Natural killer cell (primary cell): ENCODE measurements at regions not wholly inside any gene's neighbourhood (a gene's known extent, or its start where the extent isn't known, plus 50 kb on each side); places are given as distances from the start of the nearest gene placed in this dataset.

ENCODE experiments used
- ATAC-seq, 3 donors: fragments of 150-1000 bp in 2 of 3; fragments of 200-7000 bp in 1 of 3; cut with Tn5 transposase; 1 replicate in 1 of 3; 2 replicates in 2 of 3; pipeline ENCODE4 v1.10.0; 2021; ENCODE audit warnings: mild to moderate bottlenecking in 2 of 3, moderate library complexity in 2 of 3
- DNase-seq, 2 donors: peaks; one replicate each; pipeline versions ENCODE4 v3.0.0 to v3.0.0-alpha.2; 2013 to 2021; ENCODE audit warnings: mixed read lengths in 1 of 2
- H3K27ac ChIP-seq: one replicate; pipeline ENCODE4 v1.5.1; 2013; ENCODE audit warnings: mild to moderate bottlenecking, low read length
- H3K27me3 ChIP-seq: one replicate; pipeline ENCODE4 v1.6.1; 2013; ENCODE audit warnings: low read length; ENCODE audit not compliant: control insufficient read depth, insufficient read depth
- H3K36me3 ChIP-seq: one replicate; pipeline ENCODE4 v1.6.1; 2013; ENCODE audit warnings: low read length; ENCODE audit not compliant: control insufficient read depth, insufficient read depth
- H3K4me1 ChIP-seq: one replicate; pipeline ENCODE4 v1.6.1; 2013; ENCODE audit warnings: low read length; ENCODE audit not compliant: control insufficient read depth, insufficient read depth
- H3K4me3 ChIP-seq: one replicate; pipeline ENCODE4 v1.5.1; 2013; ENCODE audit warnings: low read length
- H3K9me3 ChIP-seq: one replicate; pipeline ENCODE4 v1.6.1; 2013; ENCODE audit warnings: low read length; ENCODE audit not compliant: control insufficient read depth, insufficient read depth
- H3K27ac Mint-ChIP-seq, 2 donors: one replicate each; pipeline ENCODE4 v1.8.0; 2022; ENCODE audit warnings: mild to moderate bottlenecking in 2 of 2, mixed read lengths in 2 of 2, moderate library complexity in 1 of 2
- H3K27me3 Mint-ChIP-seq, 2 donors: one replicate each; pipeline ENCODE4 v1.8.0; 2022; ENCODE audit warnings: low read depth in 2 of 2, mixed read lengths in 2 of 2
- H3K36me3 Mint-ChIP-seq: one replicate; pipeline ENCODE4 v1.8.0; 2022; ENCODE audit warnings: mixed read lengths
- H3K4me1 Mint-ChIP-seq, 2 donors: one replicate each; pipeline ENCODE4 v1.8.0; 2022; ENCODE audit warnings: mixed read lengths in 2 of 2
- H3K4me3 Mint-ChIP-seq: one replicate; pipeline ENCODE4 v1.8.0; 2022; ENCODE audit warnings: mild to moderate bottlenecking, moderate library complexity, mixed read lengths
- H3K9me3 Mint-ChIP-seq, 2 donors: one replicate each; pipeline ENCODE4 v1.8.0; 2022; ENCODE audit warnings: mixed read lengths in 2 of 2
- CTCF ChIP-seq: fragments of 200-600 bp; IDR thresholded peaks from one replicate; pipeline ENCODE4 v1.8.0; 2022; ENCODE audit warnings: antibody characterized with exemption
- whole genome bisulfite sequencing: methylation state at CpG from one replicate; pipeline ENCODE4 v1.1.7; 2013; ENCODE audit warnings: missing lambda C conversion rate; ENCODE audit not compliant: insufficient coverage; 5-methylcytosine and 5-hydroxymethylcytosine counted together
- intact Hi-C: fragments of 100-400 bp; cut with micrococcal nuclease; formaldehyde crosslinking; loops from one replicate; pipeline ENCODE4 v1.14.2; 2022

DNA sequence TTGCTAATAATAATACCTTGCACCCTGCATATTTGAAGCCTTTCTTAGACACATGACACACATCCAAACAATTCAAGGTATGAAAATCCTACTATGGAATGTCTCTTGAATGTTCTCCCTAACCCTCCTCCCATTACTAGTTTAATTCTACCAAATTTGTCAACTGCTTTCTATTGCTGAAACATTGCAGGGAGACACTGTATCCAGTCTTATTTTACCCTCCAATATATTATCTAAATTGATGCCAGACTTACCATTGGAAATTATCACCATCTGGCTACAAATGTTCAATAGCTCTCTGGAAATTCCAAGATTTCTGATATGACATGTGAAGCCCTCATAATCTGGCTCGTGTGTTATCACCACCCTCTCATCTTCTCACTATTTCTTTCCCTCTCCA is 1027.3 kb upstream of the CITED2 start:
- no peaks in the 10 kb centered on the region for H3K27me3 ChIP-seq
- TF ChIP-seq CTCF, result no peak
- DNase-seq, result no peak
- H3K36me3 Mint-ChIP-seq, result no peaks in the 10 kb centered on the region
- H3K27ac ChIP-seq, result no peak overlapping the region
- H3K36me3 ChIP-seq, result no peaks in the 10 kb centered on the region
- no peak overlapping the region for H3K27ac Mint-ChIP-seq
- H3K27me3 Mint-ChIP-seq, result no peaks in the 10 kb centered on the region
- no peak for ATAC-seq
- no peaks in the 10 kb centered on the region for H3K4me1 Mint-ChIP-seq
- no peaks in the 10 kb centered on the region for H3K4me1 ChIP-seq
- WGBS, result 83% methylated on average over 1 of the region's 1 CpG
- H3K9me3 Mint-ChIP-seq, result peaks cover 3 to 4% of the 10 kb centered on the region in 2 donors
- H3K4me3 Mint-ChIP-seq, result no peak overlapping the region
- no peaks in the 10 kb centered on the region for H3K9me3 ChIP-seq
- H3K4me3 ChIP-seq, result no peak overlapping the region
- intact Hi-C loops, result no loop called here

GRCh38 chr6:140398076-140398475 is 1023.6 kb upstream of the CITED2 start:
- H3K9me3 Mint-ChIP-seq, result no peaks in the 10 kb centered on the region
- H3K4me1 Mint-ChIP-seq, result no peaks in the 10 kb centered on the region
- intact Hi-C loops, result no loop called here
- Histone ChIP-seq H3K27me3 (no peaks in the 10 kb centered on the region), H3K4me3 (no peak overlapping the region), H3K36me3 (no peaks in the 10 kb centered on the region), H3K4me1 (no peaks in the 10 kb centered on the region), H3K9me3 (no peaks in the 10 kb centered on the region), H3K27ac (no peak overlapping the region)
- no peak overlapping the region for H3K4me3 Mint-ChIP-seq
- H3K27me3 Mint-ChIP-seq, result no peaks in the 10 kb centered on the region
- no peaks in the 10 kb centered on the region for H3K36me3 Mint-ChIP-seq
- ATAC-seq (no peak), DNase-seq (no peak)
- no peak overlapping the region for H3K27ac Mint-ChIP-seq
- no peak for TF ChIP-seq CTCF

GRCh38 chr6:140397106-140397505 is 1022.7 kb upstream of the CITED2 start:
- TF ChIP-seq CTCF, result no peak
- no peaks in the 10 kb centered on the region for H3K36me3 Mint-ChIP-seq

GRCh38 chr6:140393665-140394540 is 1019.5 kb upstream of the CITED2 start:
- Mint-ChIP-seq H3K27ac (no peak overlapping the region), H3K27me3 (no peaks in the 10 kb centered on the region), H3K9me3 (peaks cover 3 to 5% of the 10 kb centered on the region in 2 donors), H3K4me1 (no peaks in the 10 kb centered on the region), H3K4me3 (no peak overlapping the region), H3K36me3 (no peaks in the 10 kb centered on the region)
- Histone ChIP-seq H3K27ac (no peak overlapping the region), H3K4me3 (no peak overlapping the region), H3K4me1 (no peaks in the 10 kb centered on the region), H3K27me3 (no peaks in the 10 kb centered on the region), H3K36me3 (no peaks in the 10 kb centered on the region), H3K9me3 (no peaks in the 10 kb centered on the region)
- WGBS, result 83% methylated on average over 3 of the region's 6 CpGs
- TF ChIP-seq CTCF, result no peak
- intact Hi-C loops, result no loop called here
- DNase-seq (no peak), ATAC-seq (no peak)

More at GRCh38 chr6:140397106-140397505, 1022.7 kb upstream of the CITED2 start:
- H3K4me3 ChIP-seq, result no peak overlapping the region
- Mint-ChIP-seq H3K27me3 (no peaks in the 10 kb centered on the region), H3K4me3 (no peak overlapping the region), H3K27ac (no peak overlapping the region), H3K9me3 (no peaks in the 10 kb centered on the region), H3K4me1 (no peaks in the 10 kb centered on the region)
- intact Hi-C loops, result no loop called here
- H3K4me1 ChIP-seq, result no peaks in the 10 kb centered on the region
- no peaks in the 10 kb centered on the region for H3K27me3 ChIP-seq
- no peaks in the 10 kb centered on the region for H3K9me3 ChIP-seq
- no peak for DNase-seq
- ATAC-seq, result no peak
- no peaks in the 10 kb centered on the region for H3K36me3 ChIP-seq
- H3K27ac ChIP-seq, result no peak overlapping the region
- WGBS, result no CpG with 5 or more reads among the region's 1 CpG
